Fibroblast of lung (primary cell): ENCODE measurements at regions not wholly inside any gene's neighbourhood (a gene's known extent, or its start where the extent isn't known, plus 50 kb on each side); places are given as distances from the start of the nearest gene placed in this dataset.

ENCODE experiments used
- CTCF ChIP-seq, 2 donors: IDR thresholded peaks in 1 of 2; conservative IDR thresholded peaks in 1 of 2; 1 replicate in 1 of 2; 2 replicates in 1 of 2; pipeline ENCODE4 v1.5.1; 2011 to 2012; ENCODE audit warnings: low read length in 2 of 2, control low read depth in 1 of 2, inconsistent platforms in 1 of 2, low read depth in 1 of 2, mild to moderate bottlenecking in 1 of 2
- EZH2 ChIP-seq: IDR thresholded peaks from 2 replicates; pipeline ENCODE4 v1.5.1; 2012; ENCODE audit warnings: low read length, control low read depth, mild to moderate bottlenecking; ENCODE audit errors: missing control alignments

GRCh38 chr16:35194681-35195080 lies 1735.3 kb downstream of the TP53TG3F start:
- TF ChIP-seq EZH2, result no peak
- TF ChIP-seq CTCF (conservative IDR thresholded peaks at IDR 0.05 in 1 of 2, IDR thresholded peaks at IDR 0.05 in 1 of 2; ENCODE audit: low read depth in 1 of 2, low read length in 2 of 2), result no peak
